ENCODE measurements at regions not wholly inside any gene's neighbourhood (a gene's known extent, or its start where the extent isn't known, plus 50 kb on each side); places are given as distances from the start of the nearest gene placed in this dataset.

- in situ Hi-C loops (cut with HindIII; ENCODE audit: extremely low pct_ligation_motif_present, low pct_unique_long_range_greater_than_20kb), result no loop called here
- intact Hi-C loops (cut with micrococcal nuclease; ENCODE audit: unreplicated experiment), result no loop called here
- Histone ChIP-seq H3K9me3 (ENCODE audit: low read length) (no peaks in the 10 kb centered on the region), H3K27me3 (ENCODE audit: control insufficient read depth in 1 of 2, insufficient read depth in 2 of 2, low read length in 2 of 2) (no peaks in the 10 kb centered on the region), H3K9ac (ENCODE audit: insufficient read depth, low read depth, low read length) (no peak overlapping the region), H3K4me2 (ENCODE audit: low read depth, low read length) (no peak overlapping the region), H3K4me1 (ENCODE audit: insufficient read depth, low read length) (no peaks in the 10 kb centered on the region), H2AFZ (ENCODE audit: low read length) (no peak overlapping the region), H3K79me2 (ENCODE audit: insufficient read depth, low read length) (no peaks in the 10 kb centered on the region), H3K4me3 (replicated peaks in 1 of 3; ENCODE audit: insufficient read depth in 1 of 3, low read depth in 2 of 3, low read length in 3 of 3) (no peak overlapping the region), H3K36me3 (replicated peaks in 1 of 2; ENCODE audit: control insufficient read depth in 1 of 2, insufficient read depth in 2 of 2, low read length in 2 of 2) (no peaks in the 10 kb centered on the region), H3K27ac (ENCODE audit: extremely low read length, insufficient read depth, low read length) (no peak overlapping the region), H4K20me1 (ENCODE audit: insufficient read depth, low read length) (no peaks in the 10 kb centered on the region)
- BruUV-seq (replicated peaks), result no TSS peak
- 10% methylated on average over 4 of the region's 4 CpGs for WGBS (ENCODE audit: low lambda C conversion rate)
- ATAC-seq (no peak), FAIRE-seq (no peak), DNase-seq (ENCODE audit: low spot score) (no peak)
- no peak for TF ChIP-seq ZMYM3 (CRISPR knock-in tag; IDR thresholded peaks at IDR 0.05)
- no peak for TF ChIP-seq AHDC1 (CRISPR knock-in tag; IDR thresholded peaks at IDR 0.05; ENCODE audit: borderline replicate concordance)
- ChIA-PET CTCF (ENCODE audit: low intra/inter-chr PET ratio, low total read pairs) (no interaction called here), POLR2A (no interaction called here)
Observed at GRCh38 chrX:95721011-95721410, 963.6 kb upstream of the DIAPH2 start.

- Histone ChIP-seq H2AFZ (ENCODE audit: low read length) (no peak overlapping the region), H3K9ac (ENCODE audit: insufficient read depth, low read depth, low read length) (no peak overlapping the region), H3K4me2 (ENCODE audit: low read depth, low read length) (no peak overlapping the region), H3K36me3 (replicated peaks in 1 of 2; ENCODE audit: control insufficient read depth in 1 of 2, insufficient read depth in 2 of 2, low read length in 2 of 2) (no peaks in the 10 kb centered on the region), H3K27ac (ENCODE audit: extremely low read length, insufficient read depth, low read length) (no peak overlapping the region), H3K4me1 (ENCODE audit: insufficient read depth, low read length) (no peaks in the 10 kb centered on the region), H3K27me3 (ENCODE audit: control insufficient read depth in 1 of 2, insufficient read depth in 2 of 2, low read length in 2 of 2) (no peaks in the 10 kb centered on the region), H3K9me3 (ENCODE audit: low read length) (no peaks in the 10 kb centered on the region), H3K79me2 (ENCODE audit: insufficient read depth, low read length) (no peaks in the 10 kb centered on the region), H3K4me3 (replicated peaks in 1 of 3; ENCODE audit: insufficient read depth in 1 of 3, low read depth in 2 of 3, low read length in 3 of 3) (no peak overlapping the region), H4K20me1 (ENCODE audit: insufficient read depth, low read length) (no peaks in the 10 kb centered on the region)
- FAIRE-seq (no peak), DNase-seq (ENCODE audit: low spot score) (no peak), ATAC-seq (no peak)
- intact Hi-C loops (cut with micrococcal nuclease; ENCODE audit: unreplicated experiment) (no loop called here), in situ Hi-C loops (cut with HindIII; ENCODE audit: extremely low pct_ligation_motif_present, low pct_unique_long_range_greater_than_20kb) (no loop called here)
- ChIA-PET POLR2A (no interaction called here), CTCF (ENCODE audit: low intra/inter-chr PET ratio, low total read pairs) (no interaction called here)
- whole genome bisulfite sequencing (ENCODE audit: low lambda C conversion rate), result no CpG with 5 or more reads among the region's 1 CpG
- no TSS peak for BruUV-seq (replicated peaks)
- TF ChIP-seq ZBTB21 (CRISPR knock-in tag; IDR thresholded peaks at IDR 0.05), result no peak
- no peak for TF ChIP-seq ZNF788 (CRISPR knock-in tag; IDR thresholded peaks at IDR 0.05; ENCODE audit: borderline replicate concordance)
- TF ChIP-seq KDM6A (CRISPR knock-in tag; IDR thresholded peaks at IDR 0.05; ENCODE audit: low read depth), result no peak
- TF ChIP-seq ZBTB42 (CRISPR knock-in tag; IDR thresholded peaks at IDR 0.05), result no peak
- no peak for TF ChIP-seq ZFYVE20 (CRISPR knock-in tag; IDR thresholded peaks at IDR 0.05; ENCODE audit: borderline replicate concordance, low read depth)
- no peak for TF ChIP-seq ZNF580 (CRISPR knock-in tag; IDR thresholded peaks at IDR 0.05; ENCODE audit: borderline replicate concordance, low read depth)
- TF ChIP-seq THAP9 (CRISPR knock-in tag; IDR thresholded peaks at IDR 0.05; ENCODE audit: borderline replicate concordance), result no peak
- no peak for TF ChIP-seq JARID2 (CRISPR knock-in tag; IDR thresholded peaks at IDR 0.05; ENCODE audit: insufficient replicate concordance)
- no peak for TF ChIP-seq ZFX (CRISPR knock-in tag; IDR thresholded peaks at IDR 0.05; ENCODE audit: low read depth)
Observed at GRCh38 chrX:95728446-95728845, 956.2 kb upstream of the DIAPH2 start.

Measured in HepG2 (cell line).